IPS-18a (cell line): ENCODE measurements at regions not wholly inside any gene's neighbourhood (a gene's known extent, or its start where the extent isn't known, plus 50 kb on each side); places are given as distances from the start of the nearest gene placed in this dataset.
"Not testable (repeated sequence)": the region's sequence is repeated elsewhere in the genome, so short reads cannot be mapped to it uniquely, and the experiment has no call there.

Experiments
- H3K27ac ChIP-seq: one replicate; pipeline ENCODE4 v1.5.1; 2013; ENCODE audit warnings: low read length
- H3K27me3 ChIP-seq: one replicate; pipeline ENCODE4 v1.6.1; 2013; ENCODE audit warnings: mild to moderate bottlenecking, low read length; ENCODE audit not compliant: control insufficient read depth, insufficient read depth
- H3K36me3 ChIP-seq: one replicate; pipeline ENCODE4 v1.6.1; 2013; ENCODE audit warnings: low read depth, low read length; ENCODE audit not compliant: control insufficient read depth
- H3K4me1 ChIP-seq: one replicate; pipeline ENCODE4 v1.6.1; 2013; ENCODE audit warnings: low read depth, low read length; ENCODE audit not compliant: control insufficient read depth
- H3K4me3 ChIP-seq: one replicate; pipeline ENCODE4 v1.5.1; 2013; ENCODE audit warnings: low read length
- H3K9ac ChIP-seq: one replicate; pipeline ENCODE4 v1.6.1; 2013; ENCODE audit warnings: mild to moderate bottlenecking, low read length, moderate library complexity
- H3K9me3 ChIP-seq: one replicate; pipeline ENCODE4 v1.6.1; 2013; ENCODE audit warnings: low read depth, low read length; ENCODE audit not compliant: control insufficient read depth

DNA sequence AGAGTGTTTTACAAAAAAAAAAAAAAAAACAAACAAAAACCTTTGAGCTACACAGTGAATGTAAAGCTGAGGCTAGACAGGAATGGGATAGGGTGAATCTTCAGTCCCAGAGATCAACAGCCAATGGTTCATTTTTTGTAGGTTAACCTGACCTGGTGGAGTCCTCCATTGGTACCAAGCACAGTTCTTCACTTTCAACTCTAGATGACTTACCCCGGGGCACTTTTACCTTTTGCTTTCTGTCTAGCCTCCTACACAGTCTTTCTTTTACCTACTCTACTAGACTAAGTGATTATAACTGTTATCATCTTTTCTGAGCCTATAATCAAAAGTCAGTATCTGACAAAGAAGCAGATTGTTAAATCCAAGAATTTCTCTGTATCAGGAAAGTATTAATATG lies 50.9 kb downstream of the ANXA2R start:
- Histone ChIP-seq H3K4me1 (no peaks in the 10 kb centered on the region), H3K9ac (no peak overlapping the region), H3K4me3 (no peak overlapping the region), H3K9me3 (peaks cover 2% of the 10 kb centered on the region), H3K27me3 (no peaks in the 10 kb centered on the region), H3K27ac (no peak overlapping the region), H3K36me3 (no peaks in the 10 kb centered on the region)

DNA sequence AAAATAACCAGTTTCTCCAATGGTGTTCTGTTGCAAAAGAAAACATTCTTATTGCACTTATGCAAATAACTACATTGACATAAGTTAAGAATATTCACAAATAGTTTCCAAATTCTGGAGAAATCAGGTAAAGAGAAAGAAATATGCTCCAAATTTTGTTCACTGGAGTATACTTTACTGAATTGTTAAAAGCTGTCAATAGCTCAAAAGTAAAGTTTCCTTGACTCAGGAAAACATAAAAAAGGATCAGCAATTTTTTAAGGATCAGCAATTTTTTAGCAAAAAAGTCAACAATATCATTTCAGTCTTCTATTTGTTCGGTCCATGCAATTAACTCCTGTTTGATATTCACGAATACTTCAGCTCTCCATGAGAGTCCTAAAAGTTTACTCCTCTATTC lies 51.6 kb downstream of the ANXA2R start:
- Histone ChIP-seq H3K36me3 (no peaks in the 10 kb centered on the region), H3K27ac (no peak overlapping the region), H3K9me3 (peaks cover 2% of the 10 kb centered on the region), H3K4me3 (no peak overlapping the region), H3K9ac (no peak overlapping the region), H3K27me3 (no peaks in the 10 kb centered on the region), H3K4me1 (no peaks in the 10 kb centered on the region)

DNA sequence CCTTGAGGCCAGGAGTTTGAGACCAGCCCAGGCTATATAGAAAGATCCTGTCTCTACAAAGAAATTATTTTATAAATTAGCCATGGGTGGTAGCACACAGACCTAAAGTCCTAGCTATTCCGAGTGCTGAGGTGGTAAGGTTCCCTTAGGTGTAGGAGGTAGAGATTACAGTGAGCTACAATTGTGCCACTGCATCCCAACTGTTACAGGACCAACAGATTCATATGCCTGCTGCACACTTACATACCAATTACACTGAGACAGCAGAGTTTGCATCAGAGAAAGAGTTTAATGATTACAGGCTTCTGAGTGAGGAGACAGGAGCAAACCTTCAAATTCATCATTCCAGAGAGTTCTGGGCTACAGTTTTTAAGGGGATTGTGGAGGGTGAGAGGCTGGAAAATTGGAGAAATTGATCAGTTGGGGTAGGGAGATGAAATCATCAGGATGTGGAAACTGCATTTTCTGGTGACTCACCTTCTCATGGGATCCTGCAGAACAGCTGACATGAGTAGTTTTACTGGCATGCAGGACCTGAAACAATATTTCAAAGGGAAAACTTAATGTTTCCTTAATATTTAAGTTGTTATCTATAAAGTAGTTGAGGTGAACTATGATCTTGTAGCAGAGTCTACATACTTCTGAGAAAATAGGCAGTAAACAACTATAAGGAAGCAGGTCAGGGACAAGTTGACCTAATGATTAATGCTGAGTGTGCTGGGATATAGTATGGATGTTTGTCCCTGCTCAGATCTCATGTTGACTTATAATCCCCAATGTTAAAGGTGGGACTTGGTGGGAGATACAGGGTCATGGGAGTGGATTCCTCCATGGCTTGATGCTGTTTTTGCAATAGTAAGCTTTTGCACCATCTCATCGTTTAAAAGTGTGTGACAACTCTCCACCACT lies 54.7 kb downstream of the ANXA2R start:
- no peaks in the 10 kb centered on the region for H3K27me3 ChIP-seq
- no peak overlapping the region for H3K4me3 ChIP-seq
- no peaks in the 10 kb centered on the region for H3K36me3 ChIP-seq
- no peak overlapping the region for H3K9ac ChIP-seq
- no peak overlapping the region for H3K27ac ChIP-seq
- peaks cover 2% of the 10 kb centered on the region for H3K9me3 ChIP-seq
- H3K4me1 ChIP-seq = no peaks in the 10 kb centered on the region

DNA sequence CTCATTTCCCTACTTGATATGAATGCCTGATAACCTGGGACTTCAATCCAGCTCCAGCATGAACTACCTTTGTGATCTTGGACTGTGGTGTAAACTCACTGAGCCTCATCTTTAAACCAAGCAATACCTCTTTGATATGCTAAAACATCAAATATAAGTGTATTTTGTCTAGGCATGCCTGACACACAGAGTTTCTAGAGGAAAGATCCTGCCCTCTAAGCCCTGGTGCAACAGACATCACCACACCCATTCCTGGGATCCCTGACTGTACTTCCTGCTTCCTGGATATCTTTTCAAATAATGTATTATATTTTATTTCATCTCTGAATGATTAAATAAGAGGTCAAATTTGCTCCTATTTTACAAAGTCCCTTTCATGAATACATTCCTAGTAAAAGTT lies 55.8 kb downstream of the ANXA2R start:
- H3K4me1 ChIP-seq = no peaks in the 10 kb centered on the region
- no peak overlapping the region for H3K27ac ChIP-seq
- H3K9ac ChIP-seq = no peak overlapping the region
- H3K9me3 ChIP-seq = peaks cover 2% of the 10 kb centered on the region
- H3K4me3 ChIP-seq = no peak overlapping the region
- no peaks in the 10 kb centered on the region for H3K27me3 ChIP-seq
- no peaks in the 10 kb centered on the region for H3K36me3 ChIP-seq

DNA sequence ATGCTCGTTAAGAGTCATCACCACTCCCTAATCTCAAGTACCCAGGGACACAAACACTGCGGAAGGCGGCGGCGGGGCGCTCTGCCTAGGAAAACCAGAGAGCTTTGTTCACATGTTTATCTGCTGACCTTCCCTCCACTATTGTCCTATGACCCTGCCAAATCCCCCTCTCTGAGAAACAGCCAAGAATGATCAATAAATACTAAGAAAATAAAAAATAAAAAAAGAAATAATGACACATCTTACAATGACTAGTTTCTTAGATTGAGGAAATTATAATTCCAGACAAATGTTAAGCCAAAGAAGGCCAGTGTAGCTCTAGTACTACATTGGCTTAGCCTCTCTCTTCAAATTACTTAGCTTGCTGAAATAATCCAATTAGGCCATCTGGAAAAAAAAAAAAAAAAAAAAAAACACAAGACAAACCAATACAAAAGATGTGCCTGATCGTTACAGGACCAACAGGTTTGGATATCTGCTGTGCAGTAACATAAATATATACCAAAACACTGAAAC lies 58.0 kb downstream of the ANXA2R start:
- Histone ChIP-seq H3K36me3 (no peaks in the 10 kb centered on the region), H3K4me3 (no peak overlapping the region), H3K9me3 (no peaks in the 10 kb centered on the region), H3K27me3 (no peaks in the 10 kb centered on the region), H3K9ac (no peak overlapping the region), H3K4me1 (no peaks in the 10 kb centered on the region), H3K27ac (no peak overlapping the region)

DNA sequence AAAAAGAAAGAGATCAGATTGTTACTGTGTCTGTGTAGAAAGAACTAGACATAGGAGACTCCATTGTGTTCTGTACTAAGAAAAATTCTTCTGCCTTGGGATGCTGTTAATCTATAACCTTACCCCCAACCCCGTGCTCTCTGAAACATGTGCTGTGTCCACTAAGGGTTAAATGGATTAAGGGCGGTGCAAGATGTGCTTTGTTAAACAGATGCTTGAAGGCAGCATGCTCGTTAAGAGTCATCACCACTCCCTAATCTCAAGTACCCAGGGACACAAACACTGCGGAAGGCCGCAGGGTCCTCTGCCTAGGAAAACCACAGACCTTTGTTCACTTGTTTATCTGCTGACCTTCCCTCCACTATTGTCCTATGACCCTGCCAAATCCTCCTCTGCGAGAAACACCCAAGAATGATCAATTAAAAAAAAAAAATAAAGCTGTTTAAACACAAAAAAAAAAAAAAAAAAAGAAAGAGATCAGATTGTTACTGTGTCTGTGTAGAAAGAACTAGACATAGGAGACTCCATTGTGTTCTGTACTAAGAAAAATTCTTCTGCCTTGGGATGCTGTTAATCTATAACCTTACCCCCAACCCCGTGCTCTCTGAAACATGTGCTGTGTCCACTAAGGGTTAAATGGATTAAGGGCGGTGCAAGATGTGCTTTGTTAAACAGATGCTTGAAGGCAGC lies 58.6 kb downstream of the ANXA2R start:
- not testable (repeated sequence) for H3K9me3 ChIP-seq, H3K27ac ChIP-seq, H3K4me1 ChIP-seq, H3K4me3 ChIP-seq, H3K9ac ChIP-seq, H3K27me3 ChIP-seq, H3K36me3 ChIP-seq

DNA sequence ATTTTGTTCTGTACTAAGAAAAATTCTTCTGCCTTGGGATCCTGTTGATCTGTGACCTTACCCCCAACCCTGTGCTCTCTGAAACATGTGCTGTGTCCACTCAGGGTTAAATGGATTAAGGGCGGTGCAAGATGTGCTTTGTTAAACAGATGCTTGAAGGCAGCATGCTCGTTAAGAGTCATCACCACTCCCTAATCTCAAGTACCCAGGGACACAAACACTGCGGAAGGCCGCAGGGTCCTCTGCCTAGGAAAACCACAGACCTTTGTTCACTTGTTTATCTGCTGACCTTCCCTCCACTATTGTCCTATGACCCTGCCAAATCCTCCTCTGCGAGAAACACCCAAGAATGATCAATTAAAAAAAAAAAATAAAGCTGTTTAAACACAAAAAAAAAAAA lies 59.1 kb downstream of the ANXA2R start:
- H3K36me3 ChIP-seq, H3K9ac ChIP-seq, H3K4me1 ChIP-seq, H3K9me3 ChIP-seq, H3K27ac ChIP-seq, H3K27me3 ChIP-seq, H3K4me3 ChIP-seq: not testable (repeated sequence)

DNA sequence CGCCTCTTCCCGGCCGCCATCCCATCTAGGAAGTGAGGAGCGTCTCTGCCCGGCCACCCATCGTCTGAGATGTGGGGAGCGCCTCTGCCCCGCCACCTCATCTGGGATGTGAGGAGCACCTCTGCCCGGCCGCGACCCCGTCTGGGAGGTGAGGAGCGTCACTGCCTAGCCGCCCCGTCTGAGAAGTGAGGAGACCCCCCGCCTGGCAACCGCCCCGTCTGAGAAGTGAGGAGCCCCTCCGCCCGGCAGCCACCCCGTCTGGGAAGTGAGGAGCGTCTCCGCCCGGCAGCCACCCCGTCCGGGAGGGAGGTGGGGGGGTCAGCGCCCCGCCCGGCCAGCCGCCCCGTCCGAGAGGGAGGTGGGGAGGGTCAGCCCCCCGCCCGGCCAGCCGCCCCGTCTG lies 59.7 kb downstream of the ANXA2R start:
- H3K27ac ChIP-seq, H3K36me3 ChIP-seq, H3K27me3 ChIP-seq: not testable (repeated sequence)

DNA sequence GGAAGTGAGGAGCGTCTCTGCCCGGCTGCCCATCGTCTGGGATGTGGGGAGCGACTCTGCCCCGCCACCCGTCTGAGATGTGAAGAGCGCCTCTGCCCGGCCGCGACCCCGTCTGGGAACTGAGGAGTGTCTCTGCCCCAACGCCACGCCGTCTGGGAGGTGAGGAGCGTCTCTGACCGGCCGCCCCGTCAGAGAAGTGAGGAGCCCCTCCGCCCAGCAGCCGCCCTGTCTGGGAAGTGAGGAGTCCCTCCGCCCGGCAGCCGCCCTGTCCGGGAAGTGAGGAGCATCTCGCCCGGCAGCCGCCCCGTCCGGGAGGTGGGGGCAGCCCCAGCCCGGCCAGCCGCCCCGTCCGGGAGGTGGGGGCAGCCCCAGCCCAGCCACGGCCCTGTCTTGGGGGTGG lies 60.9 kb downstream of the ANXA2R start:
- H3K4me3 ChIP-seq, H3K9me3 ChIP-seq, H3K9ac ChIP-seq, H3K27ac ChIP-seq, H3K36me3 ChIP-seq, H3K27me3 ChIP-seq, H3K4me1 ChIP-seq: not testable (repeated sequence)

More for the DNA sequence above, 59.7 kb downstream of the ANXA2R start:
- not testable (repeated sequence) for H3K4me1 ChIP-seq, H3K9ac ChIP-seq, H3K9me3 ChIP-seq, H3K4me3 ChIP-seq

DNA sequence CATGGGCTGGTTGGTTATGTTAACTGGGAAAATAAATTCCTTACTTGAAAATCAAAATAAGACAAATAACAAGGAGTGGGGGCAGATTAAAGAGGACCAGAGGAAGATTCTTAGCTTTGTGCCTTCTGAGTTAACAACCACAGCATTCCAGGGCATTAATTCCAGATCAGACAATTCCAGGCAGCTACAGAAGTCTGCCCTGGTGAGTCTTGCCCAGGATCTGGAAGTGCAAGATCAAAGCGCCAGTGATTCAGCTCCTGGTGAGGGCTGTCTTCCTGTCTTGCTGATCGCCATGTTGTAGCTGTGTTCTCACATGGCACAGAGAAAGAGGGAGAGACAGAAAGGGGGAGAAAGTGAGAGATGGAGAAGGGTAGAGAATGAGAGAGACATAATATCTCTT lies 65.6 kb downstream of the ANXA2R start:
- H3K27me3 ChIP-seq = no peaks in the 10 kb centered on the region
- no peak overlapping the region for H3K9ac ChIP-seq

DNA sequence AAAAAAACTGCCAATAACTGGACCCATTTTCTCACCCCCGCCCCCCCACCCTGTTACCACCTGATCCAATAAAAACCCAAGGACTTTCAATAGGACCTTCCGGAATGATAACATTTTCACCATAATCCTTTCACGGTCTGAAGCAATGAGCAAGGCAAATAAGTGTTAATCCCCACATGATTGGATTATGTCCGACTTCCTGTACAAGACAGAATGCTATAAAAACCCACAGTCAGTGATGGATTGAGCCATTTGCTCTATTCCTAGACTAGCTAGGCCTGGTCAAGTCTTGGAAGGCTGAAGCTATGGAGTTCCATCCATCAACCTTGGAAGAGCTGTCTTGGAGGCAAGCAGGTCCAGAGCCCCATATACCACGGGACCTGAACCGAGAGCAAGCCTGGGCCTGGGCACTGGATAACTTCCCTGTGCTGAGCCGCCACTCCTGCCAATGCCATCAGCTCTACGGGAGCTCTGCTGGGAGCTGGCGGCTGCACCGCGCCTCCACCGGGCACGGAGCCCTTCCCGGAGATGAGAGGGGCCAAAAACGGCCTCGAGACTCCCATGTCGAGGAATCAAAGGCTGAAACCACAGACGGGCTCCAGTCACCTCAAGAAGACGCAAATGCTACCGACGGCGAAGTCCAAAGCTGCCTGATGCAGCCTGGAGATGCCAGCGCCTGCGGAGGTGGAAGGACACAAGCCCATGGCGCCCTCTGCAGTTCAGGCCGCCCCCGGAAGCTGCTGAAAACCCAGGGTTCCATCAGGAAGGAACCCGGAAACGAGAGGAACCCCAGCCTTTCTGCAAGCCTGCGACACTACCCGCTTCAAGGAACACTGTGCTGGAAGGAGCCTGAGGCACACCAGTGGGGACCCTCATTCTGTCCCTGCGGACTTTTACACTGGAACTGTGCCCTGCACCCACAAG lies 69.2 kb downstream of the ANXA2R start:
- no peak overlapping the region for H3K9ac ChIP-seq
- H3K4me3 ChIP-seq = no peak overlapping the region
- H3K4me1 ChIP-seq = no peaks in the 10 kb centered on the region
- no peaks in the 10 kb centered on the region for H3K36me3 ChIP-seq
- H3K27me3 ChIP-seq = no peaks in the 10 kb centered on the region
- H3K9me3 ChIP-seq = no peaks in the 10 kb centered on the region
- H3K27ac ChIP-seq = no peak overlapping the region

More for the DNA sequence above, 65.6 kb downstream of the ANXA2R start:
- Histone ChIP-seq H3K36me3 (no peaks in the 10 kb centered on the region), H3K4me3 (no peak overlapping the region), H3K9me3 (no peaks in the 10 kb centered on the region), H3K4me1 (no peaks in the 10 kb centered on the region), H3K27ac (no peak overlapping the region)
